Trophoblast cell (in vitro differentiated cells and primary cell): ENCODE measurements at regions not wholly inside any gene's neighbourhood (a gene's known extent, or its start where the extent isn't known, plus 50 kb on each side); places are given as distances from the start of the nearest gene placed in this dataset.
A peak's percentile ranks its signal among the peaks of the same experiment; 100 is the strongest.

Experiments used
- DNase-seq, 2 donors: peaks; one replicate each; pipeline ENCODE4 v3.0.0-alpha.2; 2016
- H2AFZ ChIP-seq: 2 replicates; pipeline ENCODE4 v1.6.1; 2013; ENCODE audit warnings: low read length, moderate library complexity, mild to moderate bottlenecking; ENCODE audit not compliant: insufficient read depth, poor library complexity
- H2AK5ac ChIP-seq: 2 replicates; pipeline ENCODE4 v1.6.1; 2013; ENCODE audit warnings: mild to moderate bottlenecking, low read length
- H2BK120ac ChIP-seq: 2 replicates; pipeline ENCODE4 v1.6.1; 2013; ENCODE audit warnings: low read length, mild to moderate bottlenecking, moderate library complexity; ENCODE audit not compliant: insufficient read depth, poor library complexity
- H2BK12ac ChIP-seq: 2 replicates; pipeline ENCODE4 v1.6.1; 2013; ENCODE audit warnings: mild to moderate bottlenecking, low read length, moderate library complexity
- H2BK5ac ChIP-seq: 2 replicates; pipeline ENCODE4 v1.6.1; 2013; ENCODE audit warnings: low read length, low read depth, moderate library complexity, mild to moderate bottlenecking; ENCODE audit not compliant: poor library complexity
- H3K14ac ChIP-seq: 2 replicates; pipeline ENCODE4 v1.6.1; 2013; ENCODE audit warnings: mild to moderate bottlenecking, low read length
- H3K18ac ChIP-seq: 2 replicates; pipeline ENCODE4 v1.6.1; 2013; ENCODE audit warnings: mild to moderate bottlenecking, low read length
- H3K23ac ChIP-seq: 2 replicates; pipeline ENCODE4 v1.6.1; 2013; ENCODE audit warnings: low read length
- H3K27ac ChIP-seq: 2 replicates; pipeline ENCODE4 v1.5.1; 2013; ENCODE audit warnings: low read depth, mild to moderate bottlenecking, inconsistent platforms, low read length, moderate library complexity
- H3K27me3 ChIP-seq: 2 replicates; pipeline ENCODE4 v1.6.1; 2013; ENCODE audit warnings: inconsistent platforms, mild to moderate bottlenecking, low read length, moderate library complexity; ENCODE audit not compliant: insufficient read depth
- H3K36me3 ChIP-seq, 2 experiments: 1 replicate in 1 of 2; 2 replicates in 1 of 2; pipeline ENCODE4 v1.6.1; 2013; ENCODE audit warnings: low read length in 2 of 2, mild to moderate bottlenecking in 2 of 2, moderate library complexity in 1 of 2; ENCODE audit not compliant: insufficient read depth in 2 of 2, control insufficient read depth in 1 of 2
- H3K4ac ChIP-seq: 2 replicates; pipeline ENCODE4 v1.6.1; 2013; ENCODE audit warnings: low read depth, mild to moderate bottlenecking, low read length, moderate library complexity
- H3K4me1 ChIP-seq, 2 experiments: 1 replicate in 1 of 2; 2 replicates in 1 of 2; pipeline ENCODE4 v1.6.1; 2013; ENCODE audit warnings: low read length in 2 of 2, mild to moderate bottlenecking in 2 of 2, moderate library complexity in 1 of 2; ENCODE audit not compliant: insufficient read depth in 2 of 2, control insufficient read depth in 1 of 2
- H3K4me2 ChIP-seq: 2 replicates; pipeline ENCODE4 v1.6.1; 2013; ENCODE audit warnings: inconsistent platforms, mild to moderate bottlenecking, low read length, moderate library complexity
- H3K4me3 ChIP-seq: 2 replicates; pipeline ENCODE4 v1.5.1; 2013; ENCODE audit warnings: mild to moderate bottlenecking, low read depth, low read length, inconsistent platforms
- H3K79me1 ChIP-seq: one replicate; pipeline ENCODE4 v1.6.1; 2013; ENCODE audit warnings: low read length
- H3K79me2 ChIP-seq: 2 replicates; pipeline ENCODE4 v1.6.1; 2013; ENCODE audit warnings: low read length, mild to moderate bottlenecking; ENCODE audit not compliant: control insufficient read depth, insufficient read depth, poor library complexity
- H3K9ac ChIP-seq: 2 replicates; pipeline ENCODE4 v1.6.1; 2013; ENCODE audit warnings: mild to moderate bottlenecking, low read length
- H3K9me3 ChIP-seq: 2 replicates; pipeline ENCODE4 v1.6.1; 2013; ENCODE audit warnings: low read depth, mild to moderate bottlenecking, control low read depth, inconsistent platforms, low read length; ENCODE audit not compliant: insufficient read depth
- H4K12ac ChIP-seq: 2 replicates; pipeline ENCODE4 v1.6.1; 2013; ENCODE audit warnings: low read depth, mild to moderate bottlenecking, low read length, moderate library complexity
- H4K8ac ChIP-seq: 2 replicates; pipeline ENCODE4 v1.6.1; 2013; ENCODE audit warnings: low read depth, mild to moderate bottlenecking, low read length, moderate library complexity
- H4K91ac ChIP-seq: one replicate; pipeline ENCODE4 v1.6.1; 2013; ENCODE audit warnings: low read depth, mild to moderate bottlenecking, low read length, moderate library complexity
- WGBS: extraction: QIAGEN DNeasy Blood & Tissue Kit; methylation state at CpG from one replicate; pipeline ENCODE4 v1.1.7; 2013; ENCODE audit warnings: missing lambda C conversion rate; ENCODE audit not compliant: insufficient read length, insufficient coverage; ENCODE audit errors: extremely low coverage; 5-methylcytosine and 5-hydroxymethylcytosine counted together

DNA sequence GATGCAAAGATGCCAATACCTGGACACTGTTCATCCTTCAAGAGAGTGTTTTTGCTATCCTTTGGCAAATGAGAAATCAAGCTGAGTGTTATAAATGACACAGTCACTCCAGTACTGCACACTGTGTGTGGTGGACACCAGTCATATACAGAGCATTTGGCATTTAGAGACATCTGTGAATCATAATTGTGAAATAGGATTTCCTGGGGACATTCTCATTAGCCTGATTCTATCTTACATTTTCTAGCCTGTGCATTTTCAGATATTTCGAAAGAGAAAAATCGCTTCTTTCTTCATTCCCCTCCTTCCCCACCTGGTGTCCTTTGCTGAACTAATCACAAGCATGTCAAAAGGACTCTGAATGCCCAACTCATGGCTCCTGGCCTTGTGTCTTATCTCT is 781.0 kb upstream of the ARGLU1 start:
- H2BK120ac ChIP-seq = no peak overlapping the region
- no peak overlapping the region for H3K27ac ChIP-seq
- no peak overlapping the region for H4K12ac ChIP-seq
- H3K9ac ChIP-seq = no peak overlapping the region
- no peaks in the 10 kb centered on the region for H3K79me2 ChIP-seq
- H3K36me3 ChIP-seq = no peaks in the 10 kb centered on the region
- no peaks in the 10 kb centered on the region for H3K27me3 ChIP-seq
- H2AFZ ChIP-seq = no peak overlapping the region
- WGBS = no CpG with 5 or more reads among the region's 2 CpGs
- H3K79me1 ChIP-seq = no peaks in the 10 kb centered on the region
- H3K9me3 ChIP-seq = no peaks in the 10 kb centered on the region
- no peak overlapping the region for H3K4ac ChIP-seq
- H2BK5ac ChIP-seq = no peak overlapping the region
- H2BK12ac ChIP-seq = no peak overlapping the region
- no peak overlapping the region for H3K4me3 ChIP-seq
- H3K18ac ChIP-seq = no peak overlapping the region
- H3K4me1 ChIP-seq = no peaks in the 10 kb centered on the region
- peak; percentile 0 to 60 for DNase-seq
- H4K91ac ChIP-seq = no peak overlapping the region
- no peak overlapping the region for H3K4me2 ChIP-seq
- H4K8ac ChIP-seq = no peak overlapping the region
- no peak overlapping the region for H3K14ac ChIP-seq
- H2AK5ac ChIP-seq = no peak overlapping the region
- no peak overlapping the region for H3K23ac ChIP-seq

DNA sequence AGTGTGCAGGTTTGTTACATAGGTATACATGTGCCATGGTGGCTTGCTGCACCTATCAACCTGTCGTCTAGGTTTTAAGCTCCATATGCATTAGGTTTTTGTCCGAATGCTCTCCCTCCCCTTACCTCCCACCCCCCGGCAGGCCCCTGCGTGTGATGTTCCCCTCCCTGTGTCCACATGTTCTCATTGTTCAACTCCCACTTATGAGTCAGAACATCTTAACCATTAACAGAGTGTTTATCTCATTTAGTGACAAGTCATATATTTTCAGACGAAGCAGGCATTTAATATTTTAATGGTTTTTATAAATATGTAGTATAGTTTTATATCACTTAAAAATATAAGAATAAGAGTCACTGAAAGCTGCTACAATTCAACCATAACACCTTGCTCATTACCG is 780.5 kb upstream of the ARGLU1 start:
- no peaks in the 10 kb centered on the region for H3K4me1 ChIP-seq
- no peaks in the 10 kb centered on the region for H3K27me3 ChIP-seq
- no peak overlapping the region for H3K14ac ChIP-seq
- no peak overlapping the region for H3K4ac ChIP-seq
- no peak overlapping the region for H3K23ac ChIP-seq
- no peak overlapping the region for H2AFZ ChIP-seq
- H3K4me2 ChIP-seq = no peak overlapping the region
- no peak overlapping the region for H3K4me3 ChIP-seq
- no peak overlapping the region for H4K12ac ChIP-seq
- H3K18ac ChIP-seq = no peak overlapping the region
- no peaks in the 10 kb centered on the region for H3K79me2 ChIP-seq
- H4K8ac ChIP-seq = no peak overlapping the region
- H3K9me3 ChIP-seq = no peaks in the 10 kb centered on the region
- H3K36me3 ChIP-seq = no peaks in the 10 kb centered on the region
- H2BK120ac ChIP-seq = no peak overlapping the region
- no peaks in the 10 kb centered on the region for H3K79me1 ChIP-seq
- H2AK5ac ChIP-seq = no peak overlapping the region
- H3K9ac ChIP-seq = no peak overlapping the region
- no peak overlapping the region for H2BK5ac ChIP-seq
- no peak overlapping the region for H2BK12ac ChIP-seq
- no peak overlapping the region for H3K27ac ChIP-seq
- no peak overlapping the region for H4K91ac ChIP-seq
- no CpG with 5 or more reads among the region's 6 CpGs for WGBS
- DNase-seq = no peak

DNA sequence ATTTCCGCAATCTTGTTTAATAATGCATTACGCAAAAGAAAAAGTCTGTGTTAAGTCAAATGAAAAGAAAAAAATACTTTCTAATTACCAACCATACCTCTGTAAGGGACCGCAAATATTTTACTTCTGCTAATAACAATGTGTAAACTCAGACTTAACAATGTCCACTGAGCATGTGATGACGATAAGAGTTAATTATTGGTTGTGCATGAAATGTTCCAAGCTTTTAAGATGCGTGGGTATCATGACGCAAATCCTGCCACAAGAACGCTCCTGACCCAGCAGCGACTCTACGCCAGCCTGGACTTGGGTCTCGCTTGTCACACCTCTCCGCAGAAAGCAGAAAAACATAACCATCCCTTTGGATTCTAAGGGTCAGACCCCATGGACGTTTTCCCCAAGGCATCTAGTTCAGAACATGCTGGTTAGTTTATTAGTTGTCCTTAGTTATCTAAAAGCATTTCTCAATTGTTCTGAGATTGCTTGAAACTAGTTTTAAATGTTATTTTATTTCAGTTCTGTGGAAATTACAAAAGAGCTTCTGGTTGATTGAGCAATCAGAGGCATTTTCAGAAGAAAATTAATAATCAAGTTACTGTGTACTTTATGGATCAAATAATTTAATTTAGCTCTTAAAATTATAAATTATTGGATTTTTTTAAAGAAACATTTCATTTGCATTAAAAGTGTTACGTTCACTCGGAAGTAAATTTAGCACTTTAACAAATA is 779.9 kb upstream of the ARGLU1 start:
- H2AK5ac ChIP-seq = no peak overlapping the region
- peak in 1 of 2 donors; percentile 13 for DNase-seq
- H3K14ac ChIP-seq = no peak overlapping the region
- no peak overlapping the region for H2BK120ac ChIP-seq
- no peak overlapping the region for H3K9ac ChIP-seq
- WGBS = no CpG with 5 or more reads among the region's 14 CpGs
- H3K18ac ChIP-seq = no peak overlapping the region
- H4K91ac ChIP-seq = no peak overlapping the region
- no peak overlapping the region for H2AFZ ChIP-seq
- no peaks in the 10 kb centered on the region for H3K4me1 ChIP-seq
- no peak overlapping the region for H3K4ac ChIP-seq
- H3K27me3 ChIP-seq = no peaks in the 10 kb centered on the region
- H3K4me3 ChIP-seq = no peak overlapping the region
- no peak overlapping the region for H3K4me2 ChIP-seq
- H4K8ac ChIP-seq = no peak overlapping the region
- H3K36me3 ChIP-seq = no peaks in the 10 kb centered on the region
- H3K27ac ChIP-seq = no peak overlapping the region
- H3K9me3 ChIP-seq = no peaks in the 10 kb centered on the region
- H2BK12ac ChIP-seq = no peak overlapping the region
- H2BK5ac ChIP-seq = no peak overlapping the region
- H4K12ac ChIP-seq = no peak overlapping the region
- H3K79me2 ChIP-seq = no peaks in the 10 kb centered on the region
- no peaks in the 10 kb centered on the region for H3K79me1 ChIP-seq
- H3K23ac ChIP-seq = no peak overlapping the region

DNA sequence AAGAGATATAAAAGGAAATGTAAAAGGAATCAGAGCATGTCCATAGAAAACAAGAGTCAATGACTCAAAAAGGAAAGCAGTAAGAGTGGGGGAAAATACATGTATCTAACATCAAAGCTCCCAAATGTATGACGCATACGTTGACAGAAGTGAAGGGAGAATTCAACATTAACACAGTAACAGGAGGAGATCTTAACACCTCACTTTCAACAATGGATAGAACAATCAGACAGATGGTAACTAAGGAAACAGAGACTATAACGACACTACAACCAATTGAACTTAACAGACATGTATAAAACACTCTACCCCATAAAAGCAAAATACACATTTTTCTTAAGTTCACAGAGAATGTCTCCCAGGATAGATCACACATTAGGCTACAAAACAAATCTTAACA is 774.8 kb upstream of the ARGLU1 start:
- H3K4ac ChIP-seq = no peak overlapping the region
- H2BK12ac ChIP-seq = no peak overlapping the region
- H3K4me2 ChIP-seq = no peak overlapping the region
- no peak overlapping the region for H4K91ac ChIP-seq
- no peak overlapping the region for H3K9ac ChIP-seq
- H3K79me1 ChIP-seq = no peaks in the 10 kb centered on the region
- H2AFZ ChIP-seq = no peak overlapping the region
- H2BK120ac ChIP-seq = no peak overlapping the region
- H3K9me3 ChIP-seq = no peaks in the 10 kb centered on the region
- no peak overlapping the region for H3K27ac ChIP-seq
- no peaks in the 10 kb centered on the region for H3K79me2 ChIP-seq
- whole genome bisulfite sequencing = no CpG with 5 or more reads among the region's 3 CpGs
- H2AK5ac ChIP-seq = no peak overlapping the region
- H4K8ac ChIP-seq = no peak overlapping the region
- H3K18ac ChIP-seq = no peak overlapping the region
- H3K4me1 ChIP-seq = no peaks in the 10 kb centered on the region
- H3K27me3 ChIP-seq = no peaks in the 10 kb centered on the region
- H2BK5ac ChIP-seq = no peak overlapping the region
- H3K14ac ChIP-seq = no peak overlapping the region
- no peaks in the 10 kb centered on the region for H3K36me3 ChIP-seq
- H4K12ac ChIP-seq = no peak overlapping the region
- DNase-seq = no peak
- no peak overlapping the region for H3K23ac ChIP-seq
- H3K4me3 ChIP-seq = no peak overlapping the region
